ELF-1 (cell line): ENCODE measurements at regions not wholly inside any gene's neighbourhood (a gene's known extent, or its start where the extent isn't known, plus 50 kb on each side); places are given as distances from the start of the nearest gene placed in this dataset.

Source experiments
- DNase-seq: peaks from one replicate; pipeline ENCODE4 v3.0.0-alpha.2; 2016; ENCODE audit warnings: low read depth, low spot score

DNA sequence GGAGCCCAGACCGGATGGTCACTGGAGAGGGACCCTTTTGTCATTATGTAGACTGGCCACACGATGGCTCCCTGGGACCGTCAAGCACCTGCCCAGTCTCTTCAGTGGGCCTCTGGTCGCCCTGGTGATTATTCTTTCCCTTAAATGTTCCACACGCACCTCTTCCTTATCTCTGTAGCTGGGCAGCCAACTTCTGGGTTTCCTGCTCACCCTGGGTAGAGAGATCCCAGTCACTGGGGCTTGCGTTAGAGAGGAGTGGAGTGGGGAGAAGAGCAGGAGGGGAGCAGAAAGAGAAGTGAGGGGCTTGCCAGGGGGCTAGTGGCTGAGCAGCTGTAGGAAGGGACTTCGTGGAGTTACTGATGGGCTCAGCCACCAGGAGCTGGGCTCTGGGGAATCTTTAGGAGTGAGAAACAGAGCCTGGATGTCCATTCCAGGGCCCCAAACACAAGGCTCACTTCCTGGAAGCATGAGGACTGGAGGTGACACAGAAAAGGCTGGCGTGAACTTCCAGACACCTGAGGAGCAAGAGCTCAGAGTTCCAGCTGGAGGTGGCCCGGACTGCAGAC is 150.1 kb downstream of the DHX35 start:
- peak; percentile 81 for DNase-seq

DNA sequence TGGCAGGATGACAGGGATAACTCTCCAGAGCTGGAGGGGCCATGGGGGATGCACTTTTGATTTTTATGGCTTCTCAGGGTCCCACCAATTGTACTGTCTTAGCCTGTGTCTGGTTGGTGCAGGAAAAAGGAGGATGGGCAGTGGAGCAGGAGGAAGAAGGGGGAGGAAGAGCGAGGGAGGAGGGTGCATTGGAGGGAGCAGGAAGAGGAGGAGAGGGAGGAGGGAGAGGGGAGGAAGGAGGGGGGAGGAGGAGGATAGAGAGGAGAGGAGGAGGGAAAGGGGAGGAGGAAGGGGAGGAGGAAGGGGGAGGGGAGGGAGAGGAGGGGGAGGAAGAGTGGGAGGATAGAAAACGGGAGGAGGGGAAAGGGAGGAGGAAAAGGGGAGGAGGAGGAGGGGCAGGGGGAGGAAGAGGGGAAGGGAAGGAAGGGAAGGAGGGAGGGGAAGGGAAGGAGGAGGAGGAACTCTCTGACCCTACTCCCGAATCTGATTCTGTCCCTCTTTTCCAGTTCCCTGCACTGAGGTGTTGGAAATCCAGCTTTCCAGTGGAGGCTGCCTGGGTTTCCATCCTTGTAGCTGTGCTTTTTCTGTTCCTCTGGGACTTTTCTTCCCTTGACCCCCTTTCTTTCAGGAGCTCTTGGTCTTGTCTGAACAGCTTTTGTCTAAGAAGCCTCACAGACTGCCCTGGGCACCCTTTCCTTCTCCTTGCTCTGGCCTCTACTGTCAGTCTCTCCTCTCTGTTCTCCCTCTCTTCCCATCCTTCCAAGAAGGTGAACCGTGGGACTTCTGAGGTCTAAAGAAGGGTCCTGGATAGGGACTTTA is 149.4 kb downstream of the DHX35 start:
- DNase-seq: no peak

DNA sequence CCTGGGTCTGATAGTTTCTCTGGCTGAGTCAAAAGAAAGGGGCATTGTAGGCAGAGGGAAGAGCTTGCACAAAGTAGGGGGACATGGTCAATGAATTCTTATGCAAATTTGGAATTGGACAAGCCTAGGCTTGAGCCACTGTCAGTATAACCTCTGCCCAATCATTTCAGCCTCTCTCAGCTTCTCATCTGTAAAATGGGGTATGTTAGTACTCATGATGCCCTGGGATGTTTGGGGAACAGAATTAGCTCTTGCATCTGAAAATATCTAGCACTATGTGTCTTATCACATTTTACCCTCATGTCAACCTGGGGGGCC is 148.6 kb downstream of the DHX35 start:
- DNase-seq: no peak

DNA sequence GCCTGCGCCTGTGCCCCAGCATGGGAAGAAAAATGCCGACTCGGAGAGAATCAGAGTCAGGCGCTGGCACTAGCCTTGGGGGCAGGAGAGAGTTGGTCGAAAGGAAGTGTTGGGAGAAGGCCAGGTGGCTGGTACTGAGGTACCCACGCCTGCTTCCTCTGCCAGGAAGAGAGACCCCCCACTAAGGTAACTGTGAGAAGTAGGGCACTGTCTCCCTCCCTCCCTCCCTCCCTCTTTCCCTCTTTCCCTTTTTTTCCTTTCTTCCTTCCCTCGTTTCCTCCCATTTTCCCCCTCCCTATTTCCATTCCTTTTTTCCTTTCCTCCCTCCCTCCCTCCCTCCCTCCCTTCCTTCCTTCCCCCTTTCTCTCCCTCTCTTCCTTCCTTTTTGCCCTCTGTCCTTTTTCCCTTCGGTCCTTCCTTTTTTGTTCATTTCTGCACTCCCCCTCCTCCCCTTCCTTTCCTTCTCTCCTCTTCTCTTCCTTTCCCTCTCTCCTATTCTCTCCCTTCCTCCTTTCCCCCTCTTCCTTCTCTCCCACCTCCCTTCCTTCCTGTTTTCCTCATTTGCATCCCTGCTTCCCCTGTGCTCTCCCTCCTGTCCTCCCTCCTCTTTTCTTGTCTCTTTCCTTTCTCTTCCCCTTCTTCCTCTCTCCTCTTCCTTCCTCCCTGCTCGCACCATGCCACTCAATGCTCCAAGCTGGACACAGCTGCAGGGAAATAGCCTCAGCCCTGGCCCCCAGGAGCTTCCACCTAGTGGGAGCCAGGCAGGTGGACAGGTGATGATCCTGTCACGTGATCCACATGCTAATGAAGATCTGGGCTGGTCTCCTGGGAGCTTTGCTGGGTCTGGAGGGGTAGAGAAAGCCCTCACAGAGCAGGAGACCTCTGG is 148.0 kb downstream of the DHX35 start:
- peak; percentile 63 for DNase-seq

DNA sequence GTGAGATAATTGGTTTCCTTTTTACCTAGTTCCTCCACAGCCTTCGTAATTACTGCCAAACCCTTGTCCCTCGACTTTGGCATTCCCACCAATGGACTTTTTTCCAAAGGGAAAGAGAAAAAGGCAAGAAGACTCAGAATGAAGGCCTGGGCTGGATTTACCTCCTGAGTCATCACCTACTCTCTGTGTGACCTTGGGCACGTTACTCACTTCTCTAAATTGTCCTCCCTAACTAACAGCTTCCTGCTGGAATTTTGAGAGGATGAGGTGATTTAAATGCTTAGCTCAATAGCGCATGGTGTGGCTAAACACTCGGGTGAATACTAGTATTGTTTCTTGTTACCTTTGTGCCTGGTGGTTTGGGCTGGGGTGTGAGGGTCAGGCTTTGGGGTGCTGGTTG is 146.6 kb downstream of the DHX35 start:
- DNase-seq: no peak

DNA sequence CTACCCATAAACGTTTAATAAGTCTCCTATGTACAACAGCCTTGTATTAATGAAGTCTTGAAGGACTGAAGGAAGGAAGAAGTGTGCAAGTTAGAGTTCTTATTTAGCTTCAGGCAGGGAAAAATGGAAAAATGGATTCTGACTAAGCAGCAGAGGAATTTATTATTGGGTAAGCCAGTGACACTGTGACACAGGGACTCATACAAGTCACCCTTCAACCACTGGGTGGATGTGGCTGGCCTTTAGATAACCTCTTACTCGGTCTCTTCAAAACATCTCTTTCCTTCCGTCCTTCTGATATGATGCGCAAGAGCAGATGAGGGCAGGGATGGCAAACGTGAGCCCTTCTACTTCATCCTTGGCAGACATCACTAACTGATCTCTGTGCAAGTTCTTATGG is 145.6 kb downstream of the DHX35 start:
- no peak for DNase-seq

DNA sequence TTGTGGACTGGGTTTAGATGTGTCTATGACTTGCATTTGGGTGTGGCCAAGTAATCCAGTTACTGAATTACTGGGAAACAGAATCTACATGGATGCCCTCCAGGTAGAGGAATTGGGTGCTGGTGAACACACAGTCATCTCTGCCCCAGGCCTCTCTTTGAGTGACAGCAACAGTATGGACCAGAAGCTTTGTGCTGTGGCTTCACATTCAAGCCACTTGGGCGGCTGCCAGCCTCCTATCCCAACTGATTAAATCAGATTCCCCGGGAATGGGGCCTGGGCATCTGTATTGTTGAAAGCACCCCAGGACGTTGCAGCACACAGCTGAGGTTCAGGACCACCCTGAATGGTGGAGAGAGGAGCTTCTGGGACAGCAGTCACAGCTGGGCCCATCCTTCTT is 144.6 kb downstream of the DHX35 start:
- no peak for DNase-seq

DNA sequence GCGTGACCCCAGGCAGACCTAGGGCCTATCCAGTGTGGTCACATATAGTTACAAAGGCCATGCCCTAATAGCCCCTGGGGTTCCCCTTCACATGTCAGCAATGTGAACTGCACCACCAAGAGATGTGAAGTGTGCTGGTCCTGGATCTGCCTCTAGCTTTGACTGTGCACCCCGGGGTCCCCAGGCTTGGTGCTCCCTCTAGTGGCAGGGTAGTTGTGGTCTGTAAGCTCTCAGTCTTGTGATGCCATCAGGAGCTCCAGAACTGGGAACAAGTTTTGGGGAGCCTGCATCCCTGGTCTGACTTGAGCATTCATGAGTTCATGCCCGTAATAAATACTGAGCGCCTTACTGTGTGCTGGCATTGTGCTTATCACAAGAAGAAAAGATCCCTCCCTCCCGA is 143.4 kb downstream of the DHX35 start:
- no peak for DNase-seq

DNA sequence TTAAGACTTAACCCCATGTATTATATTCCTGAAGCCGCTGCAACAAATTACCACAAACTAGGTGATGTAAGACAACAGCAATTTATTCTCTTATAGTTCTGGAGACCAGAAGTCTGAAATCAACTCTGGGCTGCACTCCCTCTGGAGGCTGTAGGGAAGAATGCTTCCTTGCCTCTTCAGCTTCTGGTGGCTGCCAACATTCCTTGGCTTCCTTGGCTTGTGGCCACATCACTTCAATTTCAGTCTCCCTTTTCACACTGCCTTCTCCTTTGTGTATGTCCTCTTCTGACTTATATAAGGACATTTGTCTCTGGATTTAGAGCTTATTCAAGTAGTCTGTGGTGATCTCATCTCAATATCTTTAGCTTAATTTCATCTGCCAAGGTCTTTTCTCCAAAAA is 141.6 kb downstream of the DHX35 start:
- no peak for DNase-seq

DNA sequence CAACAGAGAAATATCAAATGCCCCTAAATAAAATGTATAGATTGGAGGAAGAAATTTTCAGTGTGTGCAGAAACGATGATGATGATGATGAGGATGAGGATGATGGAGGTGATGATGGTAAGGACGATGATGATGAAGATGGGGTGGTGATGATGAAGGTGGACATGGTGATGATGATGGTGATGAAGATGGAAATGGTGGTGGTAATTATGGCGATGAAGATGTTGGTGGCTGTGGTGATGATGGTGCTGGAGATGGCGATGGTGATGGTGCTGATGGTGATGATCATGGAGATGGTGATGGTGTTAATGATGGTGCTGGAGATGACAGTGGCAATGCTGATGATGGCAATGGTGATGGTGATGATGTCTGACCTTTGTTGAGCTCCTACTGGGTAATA is 141.2 kb downstream of the DHX35 start:
- no peak for DNase-seq

DNA sequence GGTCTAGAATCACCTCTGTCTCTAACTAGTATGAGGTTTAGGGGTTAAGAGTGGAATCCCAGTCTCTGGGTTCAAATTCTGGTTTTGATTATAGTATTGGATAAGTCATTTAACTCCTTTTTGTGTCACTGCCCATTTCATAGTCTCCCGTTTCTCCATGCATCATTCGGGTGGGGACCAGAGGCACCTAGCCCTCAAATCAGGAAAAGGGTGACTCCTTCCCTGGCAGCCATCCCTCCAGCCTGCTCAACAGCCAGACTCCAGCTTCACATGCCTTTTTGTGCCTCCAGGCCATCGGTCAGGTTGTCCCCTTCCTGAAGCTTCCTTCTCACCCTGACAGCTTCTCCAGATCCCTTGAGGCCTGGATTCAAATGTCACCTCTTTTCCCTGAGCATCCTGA is 139.8 kb downstream of the DHX35 start:
- no peak for DNase-seq

DNA sequence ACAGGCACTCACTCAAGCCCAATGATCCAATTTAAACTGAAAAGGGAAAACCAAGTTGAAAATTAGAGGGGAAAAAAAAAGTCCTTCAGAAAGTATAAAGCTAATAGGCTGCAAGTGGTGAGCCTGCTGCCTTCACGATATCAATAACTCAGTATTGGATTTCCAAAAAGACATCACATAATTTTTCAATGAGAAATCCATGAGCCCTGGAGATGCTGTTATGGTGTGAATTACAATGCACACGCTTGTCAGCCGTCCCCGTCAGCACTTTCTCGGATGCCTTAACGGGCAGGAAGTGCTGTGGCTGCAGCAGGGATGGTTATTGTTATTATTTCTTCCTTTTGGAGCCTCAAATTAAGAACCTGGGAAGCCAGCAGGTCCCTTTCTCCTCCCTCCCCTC is 138.5 kb downstream of the DHX35 start:
- DNase-seq: no peak

DNA sequence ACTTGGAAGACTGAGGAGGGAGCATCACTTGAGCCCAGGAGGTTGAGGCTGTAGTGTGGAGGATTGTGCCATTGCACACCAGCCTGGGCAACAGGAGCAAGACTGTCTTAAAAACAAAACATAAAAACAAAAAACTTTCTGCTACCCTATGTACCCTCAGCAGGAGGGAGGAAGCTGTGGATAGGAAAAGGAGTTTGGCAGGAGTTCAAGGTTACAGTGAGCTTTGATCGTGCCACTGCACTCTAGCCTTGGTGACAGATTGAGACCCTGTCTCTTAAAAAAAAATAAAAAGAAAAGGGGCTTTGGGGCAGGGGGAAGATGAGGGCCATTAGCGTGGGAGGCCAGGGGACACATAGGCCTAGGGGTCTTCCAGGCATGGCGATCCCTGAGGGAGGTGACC is 135.7 kb downstream of the DHX35 start:
- DNase-seq: no peak

DNA sequence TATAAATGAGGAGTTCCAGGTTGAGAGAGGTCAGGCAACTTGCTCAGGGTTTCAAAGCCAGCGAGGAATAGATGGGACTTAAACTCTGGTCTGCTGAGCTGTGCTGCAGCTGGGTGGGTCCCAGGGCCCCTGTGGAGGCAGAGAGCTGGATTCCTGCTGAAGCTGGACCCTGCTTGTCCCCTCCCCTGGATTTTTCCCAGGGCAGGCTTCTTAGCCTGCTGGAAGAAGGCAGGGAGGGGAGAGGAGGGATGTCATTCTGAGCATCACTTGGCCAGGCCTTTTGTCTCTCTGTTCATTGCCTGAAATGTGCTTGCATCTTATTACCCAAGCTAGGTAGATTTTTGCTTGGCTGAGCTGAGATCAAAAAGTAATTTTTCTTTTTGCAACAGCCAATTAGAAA is 133.7 kb downstream of the DHX35 start:
- no peak for DNase-seq

DNA sequence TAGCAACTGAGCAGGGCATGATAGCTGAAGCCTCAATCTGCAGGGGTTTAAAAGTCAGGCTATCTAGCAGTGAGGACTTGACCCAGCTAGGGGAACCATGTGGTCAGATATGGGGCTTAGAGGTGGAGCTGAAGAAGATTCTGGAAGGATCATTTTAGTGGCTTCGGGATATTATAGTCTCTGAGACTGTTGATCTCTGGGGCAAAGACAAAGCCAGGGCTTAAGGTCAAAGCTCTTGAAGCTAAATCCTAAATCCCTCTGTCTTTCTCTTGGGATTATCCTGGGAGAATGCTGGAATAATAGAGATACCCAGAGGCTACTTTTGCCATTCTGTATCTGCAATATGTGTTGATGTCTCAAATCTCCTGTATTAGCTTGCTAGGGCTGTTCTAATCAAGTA is 132.2 kb downstream of the DHX35 start:
- DNase-seq: no peak

DNA sequence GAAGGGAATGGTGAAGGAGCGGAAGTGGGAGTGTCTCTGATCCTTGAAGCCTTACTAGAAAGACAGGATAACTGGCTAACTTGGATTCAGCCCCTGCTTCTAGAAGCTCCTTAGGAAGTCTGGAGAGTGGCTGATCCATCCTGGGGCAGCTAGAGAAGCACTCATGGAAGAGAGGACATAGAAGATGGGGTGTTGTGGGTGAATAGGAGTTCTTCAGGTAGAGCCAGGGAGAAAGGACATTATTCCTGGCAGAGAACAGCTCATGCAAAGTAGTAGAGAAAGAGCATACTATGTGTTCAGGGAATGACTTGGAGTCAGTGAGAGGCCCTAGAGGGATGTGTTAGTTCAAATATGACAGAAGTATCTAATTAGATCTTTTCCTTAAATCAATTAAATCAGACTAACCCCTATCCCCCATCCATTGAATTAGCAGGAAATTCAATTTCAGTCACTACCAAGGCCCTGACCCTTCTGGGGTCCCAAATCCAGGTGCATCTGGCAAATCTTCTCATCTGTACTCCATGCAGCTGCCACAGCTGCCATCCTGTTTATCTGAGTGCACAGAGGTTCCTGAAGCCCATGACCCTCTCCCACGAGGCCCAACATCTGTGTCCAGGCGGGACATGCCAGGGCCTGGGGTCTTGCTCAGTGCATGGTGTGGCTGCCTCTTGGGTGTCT is 130.7 kb downstream of the DHX35 start:
- no peak for DNase-seq

DNA sequence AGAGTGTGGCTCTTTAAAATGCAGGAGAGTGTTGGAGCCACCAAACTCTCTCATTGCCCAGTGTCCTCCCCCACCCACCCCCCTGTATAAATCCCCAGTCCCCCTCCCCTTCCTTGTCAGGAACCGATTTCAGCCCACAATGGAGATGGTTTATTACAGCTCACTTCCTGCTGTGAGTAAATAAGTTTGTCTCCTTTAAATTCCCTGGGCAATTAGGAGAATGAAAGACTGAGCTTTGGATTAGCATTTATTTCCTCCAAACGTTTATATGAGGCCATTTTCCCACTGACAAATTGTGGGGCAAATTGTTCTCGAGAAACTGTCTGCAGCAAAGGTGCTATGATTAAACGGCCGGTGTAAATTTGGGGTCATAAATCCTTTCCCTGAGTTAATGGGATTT is 128.8 kb downstream of the DHX35 start:
- DNase-seq: no peak

DNA sequence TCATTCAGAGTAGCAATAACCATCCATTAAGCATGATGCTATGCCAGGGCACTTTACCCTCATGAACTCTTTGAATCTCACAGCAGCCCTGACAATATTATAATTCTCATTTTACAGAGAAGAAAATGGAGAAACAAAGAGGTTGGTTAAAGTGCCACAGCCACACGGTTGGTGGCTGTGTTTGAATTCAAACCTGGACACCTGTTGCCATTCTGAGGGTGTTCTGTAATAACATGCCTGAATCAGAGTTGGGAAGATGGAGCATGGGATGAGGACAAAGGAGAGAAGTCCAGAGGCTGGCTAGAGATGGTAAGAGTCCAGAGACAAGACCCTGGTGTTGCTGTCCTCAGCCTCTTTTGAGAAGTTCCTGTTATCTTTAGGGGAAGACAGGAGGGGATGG is 127.7 kb downstream of the DHX35 start:
- no peak for DNase-seq
